Type B pancreatic cell (in vitro differentiated cells): ENCODE measurements at regions not wholly inside any gene's neighbourhood (a gene's known extent, or its start where the extent isn't known, plus 50 kb on each side); places are given as distances from the start of the nearest gene placed in this dataset.
A peak's percentile ranks its signal among the peaks of the same experiment; 100 is the strongest.

ENCODE experiments used
- DNase-seq: peaks from one replicate; pipeline ENCODE4 v3.0.0; 2021; ENCODE audit warnings: mixed read lengths; ENCODE audit not compliant: unreplicated experiment; ENCODE audit errors: extremely low spot score
- H3K27ac Mint-ChIP-seq: 2 replicates; pipeline ENCODE4 v1.8.0; 2021; ENCODE audit warnings: mild to moderate bottlenecking, mixed read lengths
- H3K27me3 Mint-ChIP-seq: 2 replicates; pipeline ENCODE4 v1.8.0; 2021; ENCODE audit warnings: mixed read lengths
- H3K36me3 Mint-ChIP-seq: 2 replicates; pipeline ENCODE4 v1.8.0; 2021; ENCODE audit warnings: mixed read lengths
- H3K4me1 Mint-ChIP-seq: one replicate; pipeline ENCODE4 v1.8.0; 2021; ENCODE audit warnings: mixed read lengths; ENCODE audit not compliant: unreplicated experiment
- H3K4me3 Mint-ChIP-seq: 2 replicates; pipeline ENCODE4 v1.8.0; 2021; ENCODE audit warnings: mild to moderate bottlenecking, mixed read lengths
- H3K9me3 Mint-ChIP-seq: 2 replicates; pipeline ENCODE4 v1.8.0; 2021; ENCODE audit warnings: mixed read lengths
- CTCF ChIP-seq: fragments of 200-600 bp; sonication (generic); conservative IDR thresholded peaks from 2 replicates; pipeline ENCODE4 v1.5.0; 2021; ENCODE audit warnings: antibody characterized with exemption, mild to moderate bottlenecking

GRCh38 chr2:19496646-19497045, 138.2 kb upstream of the OSR1 start:
- no peak for TF ChIP-seq CTCF
- no peaks in the 10 kb centered on the region for H3K4me1 Mint-ChIP-seq
- H3K36me3 Mint-ChIP-seq, result no peaks in the 10 kb centered on the region
- H3K9me3 Mint-ChIP-seq, result no peaks in the 10 kb centered on the region
- no peak overlapping the region for H3K4me3 Mint-ChIP-seq
- H3K27me3 Mint-ChIP-seq, result peaks cover 33% of the 10 kb centered on the region
- DNase-seq, result no peak
- no peak overlapping the region for H3K27ac Mint-ChIP-seq

- Mint-ChIP-seq H3K9me3 (no peaks in the 10 kb centered on the region), H3K4me3 (no peak overlapping the region), H3K27me3 (peaks cover 41% of the 10 kb centered on the region), H3K4me1 (peaks cover 13% of the 10 kb centered on the region), H3K36me3 (no peaks in the 10 kb centered on the region), H3K27ac (no peak overlapping the region)
- no peak for DNase-seq
- TF ChIP-seq CTCF, result no peak
Observed at GRCh38 chr2:19494241-19494640, 135.8 kb upstream of the OSR1 start.

- TF ChIP-seq CTCF, result no peak
- Mint-ChIP-seq H3K4me3 (no peak overlapping the region), H3K9me3 (no peaks in the 10 kb centered on the region), H3K27ac (no peak overlapping the region), H3K36me3 (no peaks in the 10 kb centered on the region), H3K4me1 (peaks cover 13% of the 10 kb centered on the region), H3K27me3 (peaks cover 31% of the 10 kb centered on the region)
- DNase-seq, result no peak
Observed at GRCh38 chr2:19491796-19492195, 133.4 kb upstream of the OSR1 start.

- H3K4me3 Mint-ChIP-seq, result peak overlapping the region; percentile 32
- no peak overlapping the region for H3K27ac Mint-ChIP-seq
- H3K36me3 Mint-ChIP-seq, result no peaks in the 10 kb centered on the region
- TF ChIP-seq CTCF, result no peak
- H3K27me3 Mint-ChIP-seq, result peaks cover 28% of the 10 kb centered on the region
- no peaks in the 10 kb centered on the region for H3K9me3 Mint-ChIP-seq
- H3K4me1 Mint-ChIP-seq, result peaks cover 13% of the 10 kb centered on the region
- no peak for DNase-seq
Observed at GRCh38 chr2:19490846-19491435, 132.5 kb upstream of the OSR1 start.

GRCh38 chr2:19488009-19488691, 129.7 kb upstream of the OSR1 start:
- no peak overlapping the region for H3K27ac Mint-ChIP-seq
- H3K27me3 Mint-ChIP-seq, result peaks cover 24% of the 10 kb centered on the region
- H3K4me1 Mint-ChIP-seq, result peaks cover 13% of the 10 kb centered on the region
- no peaks in the 10 kb centered on the region for H3K36me3 Mint-ChIP-seq
- TF ChIP-seq CTCF, result no peak
- no peaks in the 10 kb centered on the region for H3K9me3 Mint-ChIP-seq
- no peak overlapping the region for H3K4me3 Mint-ChIP-seq
- DNase-seq, result no peak
